ENCODE measurements at regions not wholly inside any gene's neighbourhood (a gene's known extent, or its start where the extent isn't known, plus 50 kb on each side); places are given as distances from the start of the nearest gene placed in this dataset.

DNA sequence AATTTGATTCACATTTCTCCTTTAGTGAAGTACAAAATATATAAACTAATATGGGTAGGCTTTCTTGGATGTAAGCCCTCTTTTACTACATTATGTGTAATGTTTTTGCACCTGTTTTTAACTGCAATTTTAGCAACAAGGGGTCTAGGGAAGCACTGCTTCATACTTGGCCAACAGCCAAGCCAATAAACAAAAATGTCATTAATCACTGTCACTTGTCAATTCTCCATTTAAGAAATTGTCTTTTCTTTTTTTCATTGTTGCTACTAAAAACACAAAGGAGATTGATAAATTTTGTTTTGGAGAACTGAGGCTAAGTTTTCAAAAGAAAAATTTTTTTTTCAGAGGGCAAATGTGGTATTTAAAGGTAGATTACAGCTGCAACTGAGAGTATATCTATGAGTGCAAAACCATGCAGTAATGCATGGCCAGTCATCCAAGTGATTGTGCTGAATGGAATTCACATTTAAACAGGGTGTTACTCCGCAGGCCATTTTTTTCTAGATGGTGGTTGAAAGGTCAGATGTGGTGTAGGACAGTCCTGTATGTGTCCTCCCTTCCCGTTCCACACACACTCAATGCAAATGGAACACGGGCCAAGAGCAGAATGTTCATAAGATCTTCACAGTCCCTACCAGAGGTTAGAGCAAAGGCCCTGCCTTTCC is 503.0 kb upstream of the LMO3 start:
- TF ChIP-seq EZH2 (IDR thresholded peaks at IDR 0.05; ENCODE audit: borderline replicate concordance, low read length), result no peak
- TF ChIP-seq, protein P1, sequence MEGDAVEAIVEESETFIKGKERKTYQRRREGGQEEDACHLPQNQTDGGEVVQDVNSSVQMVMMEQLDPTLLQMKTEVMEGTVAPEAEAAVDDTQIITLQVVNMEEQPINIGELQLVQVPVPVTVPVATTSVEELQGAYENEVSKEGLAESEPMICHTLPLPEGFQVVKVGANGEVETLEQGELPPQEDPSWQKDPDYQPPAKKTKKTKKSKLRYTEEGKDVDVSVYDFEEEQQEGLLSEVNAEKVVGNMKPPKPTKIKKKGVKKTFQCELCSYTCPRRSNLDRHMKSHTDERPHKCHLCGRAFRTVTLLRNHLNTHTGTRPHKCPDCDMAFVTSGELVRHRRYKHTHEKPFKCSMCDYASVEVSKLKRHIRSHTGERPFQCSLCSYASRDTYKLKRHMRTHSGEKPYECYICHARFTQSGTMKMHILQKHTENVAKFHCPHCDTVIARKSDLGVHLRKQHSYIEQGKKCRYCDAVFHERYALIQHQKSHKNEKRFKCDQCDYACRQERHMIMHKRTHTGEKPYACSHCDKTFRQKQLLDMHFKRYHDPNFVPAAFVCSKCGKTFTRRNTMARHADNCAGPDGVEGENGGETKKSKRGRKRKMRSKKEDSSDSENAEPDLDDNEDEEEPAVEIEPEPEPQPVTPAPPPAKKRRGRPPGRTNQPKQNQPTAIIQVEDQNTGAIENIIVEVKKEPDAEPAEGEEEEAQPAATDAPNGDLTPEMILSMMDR (IDR thresholded peaks at IDR 0.05; ENCODE audit: low read length), result no peak
